ENCODE measurements at regions not wholly inside any gene's neighbourhood (a gene's known extent, or its start where the extent isn't known, plus 50 kb on each side); places are given as distances from the start of the nearest gene placed in this dataset.
A peak's percentile ranks its signal among the peaks of the same experiment; 100 is the strongest.

DNA sequence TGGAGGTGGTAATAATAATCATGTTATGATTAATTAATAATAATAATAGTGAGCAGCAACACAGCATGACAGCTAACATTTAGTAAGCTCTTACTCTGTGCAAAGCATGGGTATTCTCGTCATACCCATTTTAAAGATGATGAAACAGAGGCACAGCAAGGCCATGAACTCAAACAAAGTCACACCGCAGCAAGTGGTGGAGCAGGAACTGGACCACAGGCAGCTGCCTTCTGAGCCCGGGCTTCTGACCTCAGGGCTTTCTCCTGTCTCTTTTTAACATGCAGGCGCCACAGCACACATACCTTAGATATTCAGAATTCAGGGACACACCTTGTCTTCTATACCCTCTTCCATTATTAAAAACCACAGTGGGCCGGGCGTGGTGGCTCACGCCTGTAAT is 50.7 kb upstream of the SPATA12 start:
- no peak for DNase-seq

- DNase-seq = no peak
Measured at GRCh38 chr3:57009367-57009766, 51.1 kb upstream of the SPATA12 start.

DNA sequence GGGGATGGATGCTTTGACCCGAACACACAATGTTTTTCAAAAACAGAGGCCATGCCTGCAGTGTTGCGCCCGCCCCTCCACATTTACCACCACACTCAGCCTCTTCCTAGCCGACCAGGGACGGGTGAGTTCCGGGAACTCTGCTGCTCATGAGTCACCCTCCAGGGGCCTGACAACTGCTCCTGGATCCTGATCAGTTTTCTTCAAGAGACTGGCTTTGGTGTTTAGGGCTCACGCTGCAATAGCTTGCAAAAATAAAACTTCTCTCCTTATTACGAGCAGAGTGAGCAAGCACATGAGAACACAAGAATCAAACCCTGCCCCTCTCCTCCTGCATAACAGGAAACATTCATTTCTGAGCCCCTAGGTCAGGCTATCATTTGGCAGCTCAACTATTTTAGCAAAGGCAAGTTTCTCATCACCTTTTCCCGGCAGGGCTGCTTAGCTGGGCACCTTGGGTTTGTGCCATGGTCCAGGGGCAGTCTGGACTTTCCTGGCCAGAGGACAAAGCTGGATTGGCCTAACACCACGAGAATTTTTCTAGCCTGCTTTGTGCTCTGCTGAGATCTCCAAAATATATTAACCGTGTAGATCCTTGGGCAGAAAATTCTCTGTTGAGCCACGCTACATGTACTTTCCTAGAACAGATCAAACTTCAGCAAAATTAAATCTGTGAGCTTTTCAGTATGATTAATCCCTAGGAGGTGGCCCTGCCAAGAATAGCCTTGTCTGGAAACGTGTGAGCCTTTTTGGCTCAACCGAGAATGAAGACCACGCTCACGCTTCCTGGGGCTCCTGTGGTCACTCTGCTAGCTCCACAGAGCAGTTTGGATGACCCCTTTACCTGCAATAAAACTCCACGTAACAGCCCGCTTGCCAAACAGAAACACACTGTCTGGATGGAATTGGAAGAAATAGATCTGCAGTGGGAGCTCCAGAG is 52.7 kb upstream of the SPATA12 start:
- DNase-seq = no peak

DNA sequence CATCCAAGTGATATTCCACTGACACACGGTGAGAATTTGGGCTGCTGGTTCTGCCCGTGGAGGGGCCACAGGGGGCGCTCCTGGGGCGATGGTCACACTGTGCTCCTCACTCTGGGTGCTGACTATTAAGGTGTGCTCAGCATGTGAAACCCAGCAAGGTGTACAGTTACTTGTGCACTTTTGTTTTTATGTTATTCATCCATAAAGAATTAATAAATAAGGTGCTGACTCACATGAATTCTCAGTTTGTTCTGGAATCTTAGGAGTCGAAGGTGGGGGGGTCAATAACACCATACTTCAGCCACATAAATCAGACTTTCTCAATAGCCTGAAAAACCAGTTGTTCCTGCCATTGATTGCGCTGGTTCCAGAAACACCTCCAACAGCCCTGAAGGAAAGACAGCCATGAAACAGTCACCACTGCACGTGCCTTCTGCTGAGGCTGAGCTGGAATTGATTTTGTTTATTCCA is 53.5 kb upstream of the SPATA12 start:
- no peak for DNase-seq

DNA sequence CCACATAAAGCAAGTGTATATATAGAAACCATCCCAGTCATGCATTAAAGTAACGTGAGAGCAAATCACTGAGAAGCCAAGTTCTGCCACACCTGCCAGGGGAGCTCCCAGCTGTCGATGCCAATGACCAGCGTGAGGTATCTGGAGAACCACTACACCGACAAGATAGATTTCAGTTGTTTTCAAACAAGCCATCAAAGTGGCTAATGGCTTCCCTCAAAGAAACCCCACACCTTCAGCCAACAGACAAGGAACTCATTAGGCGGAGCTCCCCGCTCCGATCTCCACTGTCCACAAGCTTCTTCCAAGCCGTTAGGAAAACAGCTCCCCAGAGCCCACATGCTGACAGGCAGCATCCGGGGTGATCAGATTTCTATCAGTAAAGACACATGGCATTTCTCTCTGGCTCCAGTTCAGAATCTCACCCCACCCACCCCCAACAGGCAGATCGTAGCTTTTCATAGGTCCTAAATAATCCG is 54.2 kb upstream of the SPATA12 start:
- DNase-seq = no peak

GRCh38 chr3:57004229-57004628 is 56.2 kb upstream of the SPATA12 start:
- no peak for DNase-seq

DNA sequence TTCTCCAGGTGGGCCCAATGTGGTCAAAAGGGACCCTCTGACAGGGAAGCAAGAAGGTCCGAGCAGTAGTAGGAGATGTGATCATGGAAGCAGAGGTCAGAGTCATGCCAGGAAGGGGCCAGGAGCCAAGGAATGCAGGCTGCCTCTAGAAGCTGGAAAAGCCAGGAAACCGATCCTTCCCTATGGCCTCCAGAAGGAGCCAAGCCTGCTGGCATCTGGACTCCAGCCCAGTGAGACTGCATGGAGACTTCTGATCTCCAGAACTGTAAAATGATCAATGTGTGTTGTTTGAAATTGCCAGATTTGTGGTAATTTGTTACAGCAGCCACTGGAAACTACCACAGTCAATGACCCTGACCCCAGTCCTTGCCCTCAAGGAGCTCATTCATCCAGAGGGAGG is 56.8 kb upstream of the SPATA12 start:
- DNase-seq = no peak

DNA sequence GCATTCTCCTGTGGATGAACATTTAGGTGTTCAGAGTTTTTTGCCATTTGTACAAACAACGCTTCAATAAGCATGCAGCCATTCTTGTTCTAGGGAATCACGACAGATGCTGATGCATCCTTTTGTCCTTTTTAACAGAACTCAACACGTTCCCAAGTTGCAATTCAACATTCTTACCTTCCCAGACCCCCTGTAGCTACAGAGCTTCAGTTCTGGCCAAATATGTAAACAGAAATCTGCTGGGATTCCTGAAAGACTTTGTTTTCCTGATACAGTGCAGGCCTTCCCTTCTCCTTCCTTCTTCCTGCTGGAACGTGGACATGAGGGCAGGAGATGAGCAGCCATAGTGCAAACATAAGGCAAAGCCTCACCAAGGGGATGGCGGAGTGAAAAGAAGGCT is 59.1 kb upstream of the SPATA12 start:
- DNase-seq = no peak

- DNase-seq = no peak
Measured at GRCh38 chr3:57000012-57000411, 60.5 kb upstream of the SPATA12 start.

GRCh38 chr3:56999547-56999946 is 60.9 kb upstream of the SPATA12 start:
- DNase-seq = no peak

- no peak for DNase-seq
Measured at GRCh38 chr3:56998076-56998529, 62.4 kb upstream of the SPATA12 start.

DNA sequence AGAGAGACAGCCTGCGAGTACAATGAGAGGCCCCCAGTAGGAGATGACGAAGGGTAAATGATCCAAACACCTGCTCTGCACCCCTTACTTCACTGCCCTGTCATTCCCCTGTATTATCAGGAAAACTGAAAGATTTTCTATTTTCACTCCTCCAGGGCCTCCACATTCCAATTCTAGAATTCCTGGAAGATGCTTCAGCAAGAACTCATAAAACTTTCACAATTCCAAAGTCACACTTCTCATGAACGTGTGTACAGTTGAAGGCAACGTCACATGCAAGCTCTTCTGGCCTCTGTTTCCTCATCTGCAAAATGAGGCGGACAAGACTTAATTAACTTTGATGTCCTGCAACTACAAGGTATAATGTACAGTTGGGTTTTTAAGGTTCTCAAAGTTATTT is 62.8 kb upstream of the SPATA12 start:
- no peak for DNase-seq

- DNase-seq = no peak
Measured at GRCh38 chr3:56997041-56997440, 63.4 kb upstream of the SPATA12 start.

DNA sequence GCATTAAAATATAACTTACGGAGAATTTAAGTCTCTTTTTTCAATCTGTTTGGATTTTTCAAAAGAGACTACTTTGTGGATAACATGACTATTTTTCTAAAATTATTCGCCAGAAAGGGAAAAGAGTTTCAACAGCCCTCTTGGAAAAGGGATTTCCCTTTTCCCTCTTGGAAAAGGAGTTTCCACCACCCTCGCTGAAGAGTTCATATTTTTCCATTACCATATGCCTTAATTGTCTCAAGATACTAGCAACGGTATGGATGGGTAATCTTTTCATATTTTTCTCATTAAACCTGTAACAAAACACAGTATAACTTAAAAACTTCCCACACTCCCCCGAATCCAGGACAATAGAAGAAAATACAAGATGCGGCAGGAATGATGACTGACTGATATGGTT is 66.1 kb upstream of the SPATA12 start:
- no peak for DNase-seq

DNA sequence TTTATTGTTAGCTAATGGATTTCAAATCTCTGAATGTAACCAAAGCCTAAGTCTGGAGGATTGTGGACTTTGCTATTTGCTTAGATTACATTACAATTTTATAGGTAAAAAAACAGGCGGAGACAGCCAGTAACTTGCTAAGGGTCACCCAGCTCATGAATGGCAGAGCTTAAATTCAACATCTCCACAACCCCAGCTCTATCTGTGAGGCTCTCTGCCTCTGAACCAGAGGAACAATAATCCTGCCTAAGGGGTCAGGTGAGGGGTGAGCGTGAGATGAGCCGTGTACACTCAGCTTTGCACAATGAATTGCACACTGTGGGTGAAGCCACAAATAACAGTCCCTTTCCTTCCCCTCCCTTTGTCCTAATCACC is 69.8 kb upstream of the SPATA12 start:
- no peak for DNase-seq

DNA sequence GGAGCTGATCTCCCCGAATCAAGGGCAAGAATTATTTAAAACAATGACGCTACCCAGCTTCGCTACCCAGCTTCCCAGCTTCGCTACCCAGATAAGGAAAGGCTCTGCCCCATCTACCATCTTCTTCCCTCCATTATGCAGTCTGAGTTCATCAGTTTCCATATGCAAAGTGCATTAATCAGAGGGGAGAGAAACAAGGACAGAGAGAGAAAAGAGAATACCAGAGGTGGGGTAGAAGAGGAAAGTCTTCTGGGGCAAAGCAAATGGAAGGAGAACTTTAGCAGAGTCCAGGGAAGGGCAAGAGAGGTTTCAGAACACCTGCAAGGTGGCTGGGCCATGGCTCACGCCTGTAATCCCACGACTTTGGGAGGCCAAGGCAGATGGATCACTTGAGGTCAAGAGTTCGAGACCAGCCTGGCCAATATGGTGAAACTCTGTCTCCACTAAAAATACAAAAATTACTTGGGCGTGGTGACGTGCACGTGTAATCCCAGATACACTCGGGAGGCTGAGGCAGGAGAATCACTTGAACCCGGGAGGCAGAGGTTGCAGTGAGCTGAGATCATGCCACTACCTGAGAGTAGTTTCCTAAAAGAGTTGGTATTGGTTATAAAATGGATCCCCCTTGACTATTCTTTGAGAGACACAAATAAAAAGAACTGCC is 70.4 kb upstream of the SPATA12 start:
- no peak for DNase-seq

DNA sequence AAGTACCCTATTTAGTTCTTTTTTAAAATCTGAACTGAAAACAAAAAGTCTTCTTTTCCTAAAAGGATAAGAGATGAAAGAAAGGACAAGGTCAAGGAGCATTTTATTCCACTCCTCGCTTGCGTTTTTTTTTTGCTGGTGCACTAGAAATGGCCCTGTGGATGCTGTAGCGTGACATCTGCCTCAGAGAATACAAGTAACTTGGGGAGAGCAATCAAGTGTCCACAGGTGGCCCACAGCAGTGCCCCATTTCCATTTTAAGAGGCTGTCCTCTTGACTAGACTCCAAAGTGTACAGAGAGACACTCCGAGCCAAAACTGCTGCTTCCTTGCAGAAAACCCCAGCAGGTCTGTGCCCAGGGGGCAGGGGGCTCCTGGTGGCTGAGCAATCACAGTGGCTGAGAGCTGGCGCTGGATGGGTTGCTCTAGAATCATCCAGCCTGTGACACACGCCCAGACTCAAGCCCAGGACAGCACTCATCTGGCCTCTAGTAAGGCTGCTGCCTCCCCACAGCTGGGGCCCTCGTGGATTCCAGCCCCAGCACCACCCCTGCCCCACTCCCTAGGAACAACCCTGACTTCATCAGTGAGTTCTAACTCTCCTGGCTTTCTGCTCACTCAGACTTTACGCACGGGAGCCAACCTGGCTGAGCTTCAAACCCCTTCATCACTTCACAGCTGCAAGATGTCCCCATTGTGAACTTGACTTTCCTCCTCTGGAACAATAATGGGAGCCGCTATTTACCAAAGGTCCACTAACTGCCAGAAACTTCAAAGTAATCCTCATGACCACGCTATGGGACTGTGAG is 71.1 kb upstream of the SPATA12 start:
- DNase-seq = no peak

DNA sequence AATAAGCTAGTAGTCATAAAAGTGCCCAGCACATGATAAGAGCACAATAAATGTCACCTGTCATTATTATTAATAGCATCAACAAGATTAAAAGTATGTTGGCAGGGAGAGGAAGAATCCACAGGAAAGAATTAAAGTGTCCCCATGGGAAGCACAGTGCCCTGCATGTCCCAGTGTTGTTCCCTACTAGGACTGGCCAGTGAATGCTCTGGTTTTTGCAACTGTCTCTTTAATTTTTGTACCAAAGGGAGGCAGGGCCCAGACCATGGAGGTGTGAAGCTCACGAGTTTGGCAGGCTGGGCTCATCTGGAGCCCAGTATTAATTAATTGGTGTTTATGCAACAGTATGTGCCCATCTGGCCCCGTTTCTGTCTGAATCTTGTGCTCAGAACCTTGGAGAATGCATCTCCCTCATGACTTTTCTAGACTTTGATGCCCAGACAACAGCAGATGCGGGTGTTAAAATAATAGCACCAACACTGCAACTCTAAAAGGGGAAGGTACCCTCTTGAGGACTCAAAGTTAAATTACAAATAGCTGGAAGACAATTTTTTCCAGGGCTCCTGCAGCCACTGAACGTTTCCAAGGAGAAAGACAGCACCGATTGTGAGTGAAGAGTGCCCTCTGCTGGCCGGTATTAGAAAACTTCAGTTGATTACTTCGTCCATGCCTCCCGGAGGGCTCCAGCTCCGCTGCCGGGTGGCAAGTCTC is 71.9 kb upstream of the SPATA12 start:
- peak in 1 of 2 experiments; percentile 44 for DNase-seq

DNA sequence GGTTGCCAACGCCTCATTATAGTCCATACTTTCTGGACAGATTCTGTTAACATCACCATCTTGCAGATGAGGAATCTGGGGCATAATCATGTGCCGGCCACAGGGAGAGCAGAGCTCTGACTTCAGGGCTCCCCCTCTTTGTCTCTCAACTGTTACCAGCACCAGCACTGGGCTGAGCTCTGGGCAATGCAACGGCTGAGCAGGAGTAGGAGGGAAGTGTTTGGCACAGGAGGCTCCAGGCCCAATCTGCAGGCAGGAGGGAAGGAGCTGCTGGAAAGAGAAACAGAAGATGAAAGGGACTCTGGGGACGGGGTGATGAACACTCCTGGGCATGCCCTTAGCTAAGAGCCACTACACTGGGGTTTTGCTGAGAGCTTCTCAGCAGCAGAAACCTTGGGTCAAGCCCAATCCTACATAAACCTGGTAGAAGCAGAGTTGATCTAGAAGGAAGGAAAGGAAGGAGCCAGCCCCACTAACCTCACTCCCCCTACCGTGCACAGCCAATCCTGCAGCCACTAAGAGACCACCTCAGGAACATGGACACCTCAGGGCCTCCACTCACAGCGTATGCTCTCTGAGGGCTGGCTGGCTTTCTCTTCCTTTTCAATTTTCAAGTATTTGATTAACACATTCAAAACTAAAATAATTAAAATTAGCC is 73.1 kb upstream of the SPATA12 start:
- no peak for DNase-seq

DNA sequence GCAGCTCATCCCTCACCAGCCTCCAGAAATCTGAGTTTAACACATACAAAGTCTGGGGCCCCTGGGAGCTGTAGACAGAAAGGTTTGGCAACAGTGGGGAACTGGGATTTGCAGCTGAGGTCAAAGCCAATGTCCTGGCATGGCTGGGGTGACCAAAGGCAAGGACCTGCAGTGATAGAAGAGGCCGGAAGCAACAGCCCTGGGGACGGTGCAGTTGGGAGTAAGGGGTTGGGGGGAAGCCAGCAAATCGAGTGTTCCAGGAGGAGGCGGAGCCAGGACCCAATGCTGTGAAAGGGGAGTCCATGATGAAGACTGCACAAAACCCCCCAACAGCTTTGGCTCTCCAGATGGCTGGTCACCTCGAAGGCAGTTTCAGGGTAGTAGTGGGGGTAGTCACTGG is 74.1 kb upstream of the SPATA12 start:
- DNase-seq = no peak

DNA sequence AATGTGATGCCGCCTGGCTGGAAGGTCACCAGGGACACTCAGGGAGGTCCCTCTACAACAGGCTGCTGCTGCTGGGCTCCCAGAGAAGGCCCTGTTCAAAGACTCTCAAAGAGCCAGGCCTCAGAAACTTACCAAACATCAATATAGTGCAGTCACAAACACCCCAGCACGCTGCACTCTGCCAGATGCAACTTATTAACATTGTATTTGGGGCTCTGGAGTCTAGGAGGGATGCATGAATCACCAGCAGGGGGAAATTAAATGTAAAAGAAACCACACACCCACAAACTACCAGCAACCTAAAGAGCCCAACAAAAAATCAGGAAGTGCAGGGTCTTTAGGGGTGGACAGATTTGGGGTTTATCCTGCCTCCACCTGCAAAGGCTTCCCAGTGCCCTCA is 74.6 kb upstream of the SPATA12 start:
- DNase-seq = no peak

GRCh38 chr3:56985460-56985859 is 75.0 kb upstream of the SPATA12 start:
- DNase-seq = no peak

Data from SW 1271 (cell line).